Calu3 (cell line): ENCODE measurements at regions not wholly inside any gene's neighbourhood (a gene's known extent, or its start where the extent isn't known, plus 50 kb on each side); places are given as distances from the start of the nearest gene placed in this dataset.

Experiments
- BruUV-seq: library from RNA; stranded (reverse); fragments of 400-500 nt; replicated peaks from 2 replicates; lab custom pipeline; 2021; lab: Mats Ljungman, UMichigan
- CTCF ChIA-PET: fragments of 300-600 bp; sonication (Branson Sonifier 250); formaldehyde crosslinking; loops from one replicate; lab custom pipeline; 2022; ENCODE audit warnings: antibody characterized with exemption; lab: Charles Lee
- DNase-seq: peaks from one replicate; pipeline ENCODE4 v3.0.0; 2022
- H3K27ac Mint-ChIP-seq: one replicate; pipeline ENCODE4 v1.8.0; 2022; ENCODE audit warnings: mixed read lengths; ENCODE audit not compliant: unreplicated experiment
- H3K27me3 Mint-ChIP-seq: one replicate; pipeline ENCODE4 v1.8.0; 2022; ENCODE audit warnings: mixed read lengths; ENCODE audit not compliant: unreplicated experiment
- H3K36me3 Mint-ChIP-seq: one replicate; pipeline ENCODE4 v1.8.0; 2022; ENCODE audit warnings: mild to moderate bottlenecking, moderate library complexity, mixed read lengths; ENCODE audit not compliant: insufficient read depth, unreplicated experiment
- H3K4me1 Mint-ChIP-seq: one replicate; pipeline ENCODE4 v1.8.0; 2022; ENCODE audit warnings: mild to moderate bottlenecking, low read depth, mixed read lengths; ENCODE audit not compliant: unreplicated experiment
- H3K4me3 Mint-ChIP-seq: one replicate; pipeline ENCODE4 v1.8.0; 2022; ENCODE audit warnings: mild to moderate bottlenecking, low read depth, moderate library complexity, mixed read lengths; ENCODE audit not compliant: unreplicated experiment
- H3K9me3 Mint-ChIP-seq: one replicate; pipeline ENCODE4 v1.8.0; 2022; ENCODE audit warnings: low read depth, mixed read lengths; ENCODE audit not compliant: unreplicated experiment
- intact Hi-C: fragments of 100-400 bp; cut with micrococcal nuclease; formaldehyde crosslinking; loops from one replicate; pipeline ENCODE4 v1.10.0; 2022; ENCODE audit not compliant: unreplicated experiment
- TF ChIP-seq, protein P1 (sequence below): fragments of 200-600 bp; IDR thresholded peaks from one replicate; pipeline ENCODE4 v1.8.0; 2022; ENCODE audit warnings: antibody characterized with exemption; ENCODE audit not compliant: unreplicated experiment

DNA sequence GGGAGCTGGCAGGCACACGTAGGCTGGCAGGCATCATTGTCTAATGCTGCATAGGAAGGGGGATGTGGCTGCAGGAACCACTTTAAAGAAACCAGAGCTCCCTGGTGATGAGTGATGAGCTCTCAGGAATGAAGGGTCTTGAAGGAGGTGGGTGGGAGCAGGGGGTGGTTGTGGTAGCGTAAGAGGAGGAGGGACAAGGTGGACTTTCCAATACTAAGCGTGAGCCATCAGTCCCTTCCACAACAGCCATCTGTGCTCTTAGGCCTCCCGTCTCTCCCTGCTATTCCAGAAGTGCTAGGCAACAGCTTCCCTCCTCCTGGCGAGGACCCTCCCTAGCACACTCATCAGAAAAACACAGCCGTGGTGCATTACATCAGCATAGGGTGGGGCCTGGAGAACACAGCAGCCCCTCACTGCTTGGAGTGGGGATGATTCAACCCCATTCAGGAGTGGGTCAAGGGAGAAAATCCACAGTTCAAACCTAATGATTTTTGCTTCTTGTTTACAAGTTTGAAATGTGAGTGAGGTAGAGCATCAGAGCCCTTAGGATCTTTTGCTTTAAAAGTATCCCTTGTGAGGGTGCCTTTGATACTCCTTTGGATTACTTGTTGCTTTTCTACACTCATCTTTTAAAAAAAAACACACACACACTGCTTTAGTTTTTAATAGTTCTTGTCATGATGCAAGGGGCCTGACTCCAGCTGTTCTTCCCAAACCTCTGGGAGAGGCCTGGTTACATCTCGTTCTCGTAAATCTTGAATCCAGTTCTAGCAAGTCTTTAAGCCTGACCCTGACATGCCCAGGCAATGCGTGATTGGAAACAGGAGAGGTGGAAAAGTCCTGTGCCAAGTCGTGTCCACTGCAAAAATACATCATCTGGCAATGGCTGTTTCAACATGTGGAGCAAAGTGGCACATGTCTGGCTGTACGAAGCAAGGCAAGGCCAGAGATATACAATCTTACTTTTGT lies 356.4 kb upstream of the DDHD1 start:
- CTCF ChIA-PET = no interaction called here
- Mint-ChIP-seq H3K27ac (no peak overlapping the region), H3K27me3 (peaks cover 49% of the 10 kb centered on the region), H3K4me1 (no peaks in the 10 kb centered on the region), H3K36me3 (no peaks in the 10 kb centered on the region), H3K4me3 (no peak overlapping the region), H3K9me3 (peaks cover 3% of the 10 kb centered on the region)
- BruUV-seq = no TSS peak
- intact Hi-C loops = no loop called here
- no peak for DNase-seq
- TF ChIP-seq, protein P1, sequence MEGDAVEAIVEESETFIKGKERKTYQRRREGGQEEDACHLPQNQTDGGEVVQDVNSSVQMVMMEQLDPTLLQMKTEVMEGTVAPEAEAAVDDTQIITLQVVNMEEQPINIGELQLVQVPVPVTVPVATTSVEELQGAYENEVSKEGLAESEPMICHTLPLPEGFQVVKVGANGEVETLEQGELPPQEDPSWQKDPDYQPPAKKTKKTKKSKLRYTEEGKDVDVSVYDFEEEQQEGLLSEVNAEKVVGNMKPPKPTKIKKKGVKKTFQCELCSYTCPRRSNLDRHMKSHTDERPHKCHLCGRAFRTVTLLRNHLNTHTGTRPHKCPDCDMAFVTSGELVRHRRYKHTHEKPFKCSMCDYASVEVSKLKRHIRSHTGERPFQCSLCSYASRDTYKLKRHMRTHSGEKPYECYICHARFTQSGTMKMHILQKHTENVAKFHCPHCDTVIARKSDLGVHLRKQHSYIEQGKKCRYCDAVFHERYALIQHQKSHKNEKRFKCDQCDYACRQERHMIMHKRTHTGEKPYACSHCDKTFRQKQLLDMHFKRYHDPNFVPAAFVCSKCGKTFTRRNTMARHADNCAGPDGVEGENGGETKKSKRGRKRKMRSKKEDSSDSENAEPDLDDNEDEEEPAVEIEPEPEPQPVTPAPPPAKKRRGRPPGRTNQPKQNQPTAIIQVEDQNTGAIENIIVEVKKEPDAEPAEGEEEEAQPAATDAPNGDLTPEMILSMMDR = no peak

DNA sequence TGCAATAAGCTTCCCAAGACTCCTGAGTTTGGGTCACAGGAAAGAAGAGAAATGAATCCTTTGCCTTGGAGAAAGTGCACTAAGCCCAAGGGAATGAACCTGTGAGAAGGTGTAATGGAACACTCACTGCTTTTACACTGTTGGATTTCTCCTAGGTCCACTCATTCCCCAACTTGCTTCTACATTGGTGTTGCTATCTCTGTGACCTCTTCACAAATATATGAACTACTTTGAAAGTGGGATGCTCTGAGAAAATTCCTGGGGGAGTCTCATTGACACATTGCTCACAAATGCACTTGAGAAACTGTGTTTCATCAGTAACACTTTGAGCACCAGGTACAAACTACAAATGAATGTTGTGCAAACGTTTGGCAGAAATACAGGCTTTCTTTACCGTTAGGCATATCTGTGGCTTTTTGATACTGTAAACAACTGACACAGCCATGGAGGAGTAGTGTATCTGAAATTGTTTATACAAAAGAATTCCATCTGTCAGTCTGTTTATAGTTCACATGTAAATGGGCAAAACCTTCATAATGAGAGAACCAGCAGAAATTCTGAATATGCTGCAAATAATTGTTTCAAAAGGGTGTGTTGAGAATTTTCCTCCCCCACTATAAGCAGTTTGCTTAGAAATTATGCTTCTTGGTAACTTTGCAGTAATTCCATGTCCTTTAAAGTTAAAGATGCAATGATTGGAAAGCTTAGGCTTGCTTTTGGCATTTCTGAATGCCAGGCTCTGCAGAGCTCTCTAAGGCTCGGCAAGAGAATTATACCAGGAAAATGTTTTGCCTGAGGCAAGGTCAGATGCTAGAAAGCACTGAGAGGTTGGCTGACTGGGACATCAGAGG lies 348.5 kb upstream of the DDHD1 start:
- H3K9me3 Mint-ChIP-seq = peaks cover 13% of the 10 kb centered on the region
- BruUV-seq = no TSS peak
- CTCF ChIA-PET = no interaction called here
- intact Hi-C loops = no loop called here
- DNase-seq = no peak
- no peak overlapping the region for H3K4me3 Mint-ChIP-seq
- peaks cover 55% of the 10 kb centered on the region for H3K27me3 Mint-ChIP-seq
- no peaks in the 10 kb centered on the region for H3K4me1 Mint-ChIP-seq
- no peaks in the 10 kb centered on the region for H3K36me3 Mint-ChIP-seq
- TF ChIP-seq, protein P1 = no peak
- H3K27ac Mint-ChIP-seq = no peak overlapping the region

DNA sequence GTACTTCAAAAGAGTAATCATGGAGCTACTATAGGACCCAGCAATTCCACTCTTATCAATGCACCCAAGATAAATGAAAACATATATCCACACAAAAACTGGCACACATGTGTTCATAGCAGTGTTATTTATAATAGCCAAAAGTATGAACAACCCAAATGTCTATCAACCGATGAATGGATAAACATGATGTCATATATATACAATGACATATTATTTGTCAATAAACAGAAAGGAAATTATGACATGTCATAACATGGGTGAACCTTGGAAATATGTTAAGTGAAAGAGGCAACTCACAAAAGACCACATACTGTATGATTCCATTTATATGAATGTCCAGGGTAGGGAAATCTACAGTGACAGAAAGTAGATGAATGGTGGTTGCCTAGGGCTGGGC lies 347.1 kb upstream of the DDHD1 start:
- no peaks in the 10 kb centered on the region for H3K36me3 Mint-ChIP-seq
- H3K4me1 Mint-ChIP-seq = no peaks in the 10 kb centered on the region
- intact Hi-C loops = no loop called here
- CTCF ChIA-PET = no interaction called here
- TF ChIP-seq, protein P1 = no peak
- H3K27ac Mint-ChIP-seq = no peak overlapping the region
- peaks cover 11% of the 10 kb centered on the region for H3K9me3 Mint-ChIP-seq
- no peak for DNase-seq
- H3K4me3 Mint-ChIP-seq = no peak overlapping the region
- BruUV-seq = no TSS peak
- peaks cover 44% of the 10 kb centered on the region for H3K27me3 Mint-ChIP-seq

DNA sequence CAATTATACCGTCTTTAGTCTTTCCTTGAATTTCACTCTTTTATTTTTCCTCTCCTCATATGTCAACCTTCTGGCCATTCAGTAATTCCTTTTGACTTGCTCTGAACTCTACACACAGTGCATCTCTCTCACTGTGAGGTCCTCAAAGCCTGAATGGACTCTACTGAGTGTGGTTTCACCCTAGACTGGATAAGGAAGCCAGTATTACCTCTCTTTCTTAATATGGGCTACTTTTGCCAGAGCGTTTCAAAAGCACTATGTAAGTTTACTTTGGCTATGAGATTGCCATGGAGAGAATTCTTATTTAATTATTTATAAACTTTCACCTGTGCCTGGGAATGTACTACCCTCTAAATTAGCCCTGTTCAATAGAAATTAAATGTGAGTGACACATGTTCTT lies 343.5 kb upstream of the DDHD1 start:
- CTCF ChIA-PET = no interaction called here
- H3K4me1 Mint-ChIP-seq = no peaks in the 10 kb centered on the region
- no peaks in the 10 kb centered on the region for H3K36me3 Mint-ChIP-seq
- no peak overlapping the region for H3K4me3 Mint-ChIP-seq
- TF ChIP-seq, protein P1 = no peak
- no peak overlapping the region for H3K27ac Mint-ChIP-seq
- BruUV-seq = no TSS peak
- intact Hi-C loops = no loop called here
- peaks cover 24% of the 10 kb centered on the region for H3K27me3 Mint-ChIP-seq
- DNase-seq = no peak
- peaks cover 2% of the 10 kb centered on the region for H3K9me3 Mint-ChIP-seq
